ENCODE measurements at regions not wholly inside any gene's neighbourhood (a gene's known extent, or its start where the extent isn't known, plus 50 kb on each side); places are given as distances from the start of the nearest gene placed in this dataset.

GRCh38 chr6:76472858-76473257 lies 400.4 kb upstream of the IMPG1 start:
- intact Hi-C loops (cut with micrococcal nuclease) = no loop called here
- TF ChIP-seq CTCF (IDR thresholded peaks at IDR 0.05; ENCODE audit: borderline replicate concordance) = no peak

GRCh38 chr6:76466286-76466685 lies 393.8 kb upstream of the IMPG1 start:
- no peak for TF ChIP-seq CTCF (IDR thresholded peaks at IDR 0.05; ENCODE audit: borderline replicate concordance)
- intact Hi-C loops (cut with micrococcal nuclease) = no loop called here
- no peak for DNase-seq

More at GRCh38 chr6:76472858-76473257, 400.4 kb upstream of the IMPG1 start:
- H3K27me3 ChIP-seq (ENCODE audit: low read depth) = no peaks in the 10 kb centered on the region
- DNase-seq = no peak
- H3K4me1 ChIP-seq = no peaks in the 10 kb centered on the region
- H3K36me3 ChIP-seq = no peaks in the 10 kb centered on the region
- H3K27ac ChIP-seq (replicated peaks) = no peak overlapping the region
- H3K9me3 ChIP-seq (replicated peaks) = peaks cover 12% of the 10 kb centered on the region
- no peak overlapping the region for H3K4me3 ChIP-seq

GRCh38 chr6:76465410-76465809 lies 392.9 kb upstream of the IMPG1 start:
- Histone ChIP-seq H3K27ac (replicated peaks) (no peak overlapping the region), H3K9me3 (replicated peaks) (no peaks in the 10 kb centered on the region), H3K27me3 (ENCODE audit: low read depth) (no peaks in the 10 kb centered on the region), H3K4me3 (no peak overlapping the region), H3K4me1 (no peaks in the 10 kb centered on the region), H3K36me3 (no peaks in the 10 kb centered on the region)
- no peak for TF ChIP-seq CTCF (IDR thresholded peaks at IDR 0.05; ENCODE audit: borderline replicate concordance)
- no peak for DNase-seq
- intact Hi-C loops (cut with micrococcal nuclease) = no loop called here

More at GRCh38 chr6:76466286-76466685, 393.8 kb upstream of the IMPG1 start:
- no peaks in the 10 kb centered on the region for H3K36me3 ChIP-seq
- no peak overlapping the region for H3K4me3 ChIP-seq
- no peaks in the 10 kb centered on the region for H3K27me3 ChIP-seq (ENCODE audit: low read depth)
- no peak overlapping the region for H3K27ac ChIP-seq (replicated peaks)
- H3K9me3 ChIP-seq (replicated peaks) = no peaks in the 10 kb centered on the region
- no peaks in the 10 kb centered on the region for H3K4me1 ChIP-seq

GRCh38 chr6:76453270-76453669 lies 380.8 kb upstream of the IMPG1 start:
- Histone ChIP-seq H3K4me3 (no peak overlapping the region), H3K36me3 (no peaks in the 10 kb centered on the region), H3K4me1 (no peaks in the 10 kb centered on the region), H3K27ac (replicated peaks) (no peak overlapping the region), H3K9me3 (replicated peaks) (peaks cover 4% of the 10 kb centered on the region), H3K27me3 (ENCODE audit: low read depth) (no peaks in the 10 kb centered on the region)
- intact Hi-C loops (cut with micrococcal nuclease) = no loop called here
- no peak for TF ChIP-seq CTCF (IDR thresholded peaks at IDR 0.05; ENCODE audit: borderline replicate concordance)
- no peak for DNase-seq

- DNase-seq = no peak
- no peaks in the 10 kb centered on the region for H3K27me3 ChIP-seq (ENCODE audit: low read depth)
Observed at GRCh38 chr6:76451926-76452709, 379.7 kb upstream of the IMPG1 start.

More at GRCh38 chr6:76451926-76452709, 379.7 kb upstream of the IMPG1 start:
- H3K27ac ChIP-seq (replicated peaks) = no peak overlapping the region
- H3K4me1 ChIP-seq = no peaks in the 10 kb centered on the region
- H3K9me3 ChIP-seq (replicated peaks) = peaks cover 11% of the 10 kb centered on the region
- H3K36me3 ChIP-seq = no peaks in the 10 kb centered on the region
- H3K4me3 ChIP-seq = no peak overlapping the region
- TF ChIP-seq CTCF (IDR thresholded peaks at IDR 0.05; ENCODE audit: borderline replicate concordance) = no peak
- intact Hi-C loops (cut with micrococcal nuclease) = no loop called here
